ENCODE measurements at regions not wholly inside any gene's neighbourhood (a gene's known extent, or its start where the extent isn't known, plus 50 kb on each side); places are given as distances from the start of the nearest gene placed in this dataset.

- no peak for DNase-seq (ENCODE audit: low spot score in 2 of 2)
- H3K36me3 ChIP-seq, result no peaks in the 10 kb centered on the region
- H3K27me3 ChIP-seq, result no peaks in the 10 kb centered on the region
- WGBS, 2 donors, result 90 to 92% methylated on average over 4 of the region's 4 CpGs
- H3K27ac ChIP-seq, result no peak overlapping the region
- no peak for TF ChIP-seq CTCF (IDR thresholded peaks at IDR 0.05)
- no peak for TF ChIP-seq EP300 (IDR thresholded peaks at IDR 0.05)
- TF ChIP-seq POLR2A (IDR thresholded peaks at IDR 0.05), result no peak
- no peaks in the 10 kb centered on the region for H3K9me3 ChIP-seq
- H3K4me3 ChIP-seq, result no peak overlapping the region
- peaks cover 0 to 5% (median 0%) of the 10 kb centered on the region in 4 donors for H3K4me1 ChIP-seq
Measured at GRCh38 chr5:67377631-67378030, 181.0 kb upstream of the CD180 start.

GRCh38 chr5:67375606-67376005, 179.0 kb upstream of the CD180 start:
- H3K27me3 ChIP-seq, result no peaks in the 10 kb centered on the region
- no peaks in the 10 kb centered on the region for H3K4me1 ChIP-seq
- H3K27ac ChIP-seq, result no peak overlapping the region
- H3K36me3 ChIP-seq, result no peaks in the 10 kb centered on the region
- WGBS, 2 donors, result 97 to 100% methylated on average over 2 of the region's 2 CpGs
- no peak for TF ChIP-seq CTCF (IDR thresholded peaks at IDR 0.05)
- no peak for TF ChIP-seq POLR2A (IDR thresholded peaks at IDR 0.05)
- no peak for TF ChIP-seq EP300 (IDR thresholded peaks at IDR 0.05)
- no peak overlapping the region for H3K4me3 ChIP-seq
- H3K9me3 ChIP-seq, result no peaks in the 10 kb centered on the region
- no peak for DNase-seq (ENCODE audit: low spot score in 2 of 2)

GRCh38 chr5:67374378-67374777, 177.8 kb upstream of the CD180 start:
- H3K27me3 ChIP-seq, result no peaks in the 10 kb centered on the region
- DNase-seq (ENCODE audit: low spot score in 2 of 2), result no peak
- TF ChIP-seq EP300 (IDR thresholded peaks at IDR 0.05), result no peak
- no peak for TF ChIP-seq POLR2A (IDR thresholded peaks at IDR 0.05)
- TF ChIP-seq CTCF (IDR thresholded peaks at IDR 0.05), result no peak
- no peaks in the 10 kb centered on the region for H3K4me1 ChIP-seq
- 45 to 80% methylated on average over 2 of the region's 2 CpGs for WGBS, 2 donors
- H3K27ac ChIP-seq, result no peak overlapping the region
- H3K36me3 ChIP-seq, result no peaks in the 10 kb centered on the region
- no peak overlapping the region for H3K4me3 ChIP-seq
- no peaks in the 10 kb centered on the region for H3K9me3 ChIP-seq

- Histone ChIP-seq H3K4me1 (no peaks in the 10 kb centered on the region), H3K27ac (no peak overlapping the region), H3K36me3 (no peaks in the 10 kb centered on the region), H3K4me3 (no peak overlapping the region), H3K27me3 (no peaks in the 10 kb centered on the region), H3K9me3 (no peaks in the 10 kb centered on the region)
- WGBS, 2 donors, result 71 to 96% methylated on average over 1 of the region's 1 CpG
- no peak for TF ChIP-seq POLR2A (IDR thresholded peaks at IDR 0.05)
- TF ChIP-seq CTCF (IDR thresholded peaks at IDR 0.05), result no peak
- no peak for TF ChIP-seq EP300 (IDR thresholded peaks at IDR 0.05)
- no peak for DNase-seq (ENCODE audit: low spot score in 2 of 2)
Measured at GRCh38 chr5:67373518-67373917, 176.9 kb upstream of the CD180 start.

- no peak for DNase-seq (ENCODE audit: low spot score in 2 of 2)
- no peak overlapping the region for H3K27ac ChIP-seq
- H3K27me3 ChIP-seq, result no peaks in the 10 kb centered on the region
- no peak for TF ChIP-seq POLR2A (IDR thresholded peaks at IDR 0.05)
- TF ChIP-seq EP300 (IDR thresholded peaks at IDR 0.05), result no peak
- TF ChIP-seq CTCF (IDR thresholded peaks at IDR 0.05), result no peak
- H3K4me1 ChIP-seq, result no peaks in the 10 kb centered on the region
- no peak overlapping the region for H3K4me3 ChIP-seq
- 47 to 57% methylated on average over 1 of the region's 1 CpG for WGBS, 2 donors
- H3K9me3 ChIP-seq, result no peaks in the 10 kb centered on the region
- H3K36me3 ChIP-seq, result no peaks in the 10 kb centered on the region
Measured at GRCh38 chr5:67372887-67373286, 176.3 kb upstream of the CD180 start.

All from tibial nerve (tissue), 4 donors.